Astrocyte (in vitro differentiated cells and primary cell): ENCODE measurements at regions not wholly inside any gene's neighbourhood (a gene's known extent, or its start where the extent isn't known, plus 50 kb on each side); places are given as distances from the start of the nearest gene placed in this dataset.
"Not testable (repeated sequence)": the region's sequence is repeated elsewhere in the genome, so short reads cannot be mapped to it uniquely, and the experiment has no call there.

Experiments
- DNase-seq: peaks from one replicate; pipeline ENCODE4 v3.0.0-alpha.2; 2010; ENCODE audit warnings: low read depth
- FAIRE-seq: peaks from 2 replicates; lab custom pipeline; 2011; peaks lifted over from hg19 to GRCh38; lab: Jason Lieb, UNC
- H2AFZ ChIP-seq: 2 replicates; pipeline ENCODE4 v1.6.0; 2012; ENCODE audit warnings: low read depth, low read length, inconsistent platforms
- H3K27ac ChIP-seq: 2 replicates; pipeline ENCODE4 v1.5.1; 2011; ENCODE audit warnings: low read depth, low read length, inconsistent platforms
- H3K27me3 ChIP-seq: 2 replicates; pipeline ENCODE4 v1.6.0; 2011; ENCODE audit warnings: low read length, inconsistent platforms; ENCODE audit not compliant: insufficient read depth
- H3K36me3 ChIP-seq: 2 replicates; pipeline ENCODE4 v1.5.1; 2011; ENCODE audit warnings: low read length, inconsistent platforms; ENCODE audit not compliant: insufficient read depth
- H3K4me1 ChIP-seq: 2 replicates; pipeline ENCODE4 v1.5.1; 2011; ENCODE audit warnings: low read length, inconsistent platforms; ENCODE audit not compliant: insufficient read depth
- H3K4me2 ChIP-seq: 2 replicates; pipeline ENCODE4 v1.6.0; 2012; ENCODE audit warnings: low read length, inconsistent platforms
- H3K4me3 ChIP-seq: 2 replicates; pipeline ENCODE4 v1.5.1; 2011; ENCODE audit warnings: low read depth, mild to moderate bottlenecking, low read length, inconsistent platforms; ENCODE audit not compliant: insufficient read depth
- H3K79me2 ChIP-seq: 2 replicates; pipeline ENCODE4 v1.6.0; 2012; ENCODE audit warnings: mild to moderate bottlenecking, low read length, inconsistent platforms; ENCODE audit not compliant: insufficient read depth
- H3K9ac ChIP-seq: 2 replicates; pipeline ENCODE4 v1.6.0; 2012; ENCODE audit warnings: mild to moderate bottlenecking, low read length, inconsistent platforms
- H3K9me3 ChIP-seq: 2 replicates; pipeline ENCODE4 v1.5.1; 2012; ENCODE audit warnings: low read depth, mild to moderate bottlenecking, low read length, inconsistent platforms; ENCODE audit not compliant: insufficient read depth
- H4K20me1 ChIP-seq: 2 replicates; pipeline ENCODE4 v1.6.0; 2012; ENCODE audit warnings: low read length, inconsistent platforms; ENCODE audit not compliant: insufficient read depth
- H3K27ac Mint-ChIP-seq: one replicate; pipeline ENCODE4 v1.8.0; 2021; ENCODE audit warnings: mild to moderate bottlenecking, mixed read lengths; ENCODE audit not compliant: unreplicated experiment
- H3K27me3 Mint-ChIP-seq: one replicate; pipeline ENCODE4 v1.8.0; 2021; ENCODE audit warnings: low read depth, mixed read lengths; ENCODE audit not compliant: unreplicated experiment
- H3K36me3 Mint-ChIP-seq: one replicate; pipeline ENCODE4 v1.8.0; 2021; ENCODE audit warnings: low read depth, mixed read lengths; ENCODE audit not compliant: unreplicated experiment
- H3K4me1 Mint-ChIP-seq: one replicate; pipeline ENCODE4 v1.8.0; 2021; ENCODE audit warnings: low read depth, mixed read lengths; ENCODE audit not compliant: unreplicated experiment
- H3K4me3 Mint-ChIP-seq: one replicate; pipeline ENCODE4 v1.8.0; 2021; ENCODE audit warnings: mild to moderate bottlenecking, moderate library complexity, mixed read lengths; ENCODE audit not compliant: unreplicated experiment
- H3K9me3 Mint-ChIP-seq: one replicate; pipeline ENCODE4 v1.8.0; 2021; ENCODE audit warnings: mild to moderate bottlenecking, mixed read lengths; ENCODE audit not compliant: unreplicated experiment
- CTCF ChIP-seq: IDR thresholded peaks from 2 replicates; pipeline ENCODE4 v1.5.1; 2011; ENCODE audit warnings: low read depth, mild to moderate bottlenecking, inconsistent platforms, low read length, moderate library complexity; ENCODE audit not compliant: insufficient read depth
- EZH2 ChIP-seq: IDR thresholded peaks from 2 replicates; pipeline ENCODE4 v1.6.1; 2012; ENCODE audit warnings: mild to moderate bottlenecking, low read length, inconsistent platforms; ENCODE audit not compliant: insufficient read depth

GRCh38 chr21:14013056-14013603 is 197.6 kb downstream of the LIPI start:
- H3K4me3 Mint-ChIP-seq, result no peak overlapping the region
- Histone ChIP-seq H3K9ac (no peak overlapping the region), H3K36me3 (no peaks in the 10 kb centered on the region), H2AFZ (no peak overlapping the region), H3K4me3 (no peak overlapping the region), H3K4me1 (no peaks in the 10 kb centered on the region), H4K20me1 (no peaks in the 10 kb centered on the region), H3K79me2 (no peaks in the 10 kb centered on the region), H3K9me3 (no peaks in the 10 kb centered on the region), H3K4me2 (no peak overlapping the region), H3K27me3 (no peaks in the 10 kb centered on the region), H3K27ac (no peak overlapping the region)
- no peaks in the 10 kb centered on the region for H3K36me3 Mint-ChIP-seq
- no peaks in the 10 kb centered on the region for H3K4me1 Mint-ChIP-seq
- DNase-seq, result no peak
- no peak for FAIRE-seq
- H3K9me3 Mint-ChIP-seq, result no peaks in the 10 kb centered on the region
- peaks cover 5% of the 10 kb centered on the region for H3K27me3 Mint-ChIP-seq
- no peak overlapping the region for H3K27ac Mint-ChIP-seq
- TF ChIP-seq EZH2 (no peak), CTCF (no peak)

- H4K20me1 ChIP-seq, result no peaks in the 10 kb centered on the region
- H3K36me3 ChIP-seq, result no peaks in the 10 kb centered on the region
- DNase-seq (no peak), FAIRE-seq (no peak)
- no peak overlapping the region for H2AFZ ChIP-seq
- no peaks in the 10 kb centered on the region for H3K79me2 ChIP-seq
- Mint-ChIP-seq H3K36me3 (no peaks in the 10 kb centered on the region), H3K27ac (no peak overlapping the region), H3K27me3 (peaks cover 5% of the 10 kb centered on the region), H3K9me3 (no peaks in the 10 kb centered on the region), H3K4me1 (no peaks in the 10 kb centered on the region), H3K4me3 (no peak overlapping the region)
- no peak overlapping the region for H3K4me3 ChIP-seq
- H3K9me3 ChIP-seq, result no peaks in the 10 kb centered on the region
- no peaks in the 10 kb centered on the region for H3K27me3 ChIP-seq
- no peak for TF ChIP-seq EZH2
- no peak for TF ChIP-seq CTCF
- no peaks in the 10 kb centered on the region for H3K4me1 ChIP-seq
- H3K9ac ChIP-seq, result no peak overlapping the region
- H3K4me2 ChIP-seq, result no peak overlapping the region
- H3K27ac ChIP-seq, result no peak overlapping the region
These were observed 198.3 kb downstream of the LIPI start for GRCh38 chr21:14012409-14012808.

- H3K27ac Mint-ChIP-seq, H2AFZ ChIP-seq, DNase-seq, H3K79me2 ChIP-seq, H3K36me3 ChIP-seq, H3K27ac ChIP-seq, H3K4me1 ChIP-seq, H4K20me1 ChIP-seq, H3K27me3 Mint-ChIP-seq, H3K4me3 ChIP-seq, H3K9me3 ChIP-seq, H3K4me2 ChIP-seq, H3K4me1 Mint-ChIP-seq, FAIRE-seq, H3K4me3 Mint-ChIP-seq, H3K9me3 Mint-ChIP-seq, H3K9ac ChIP-seq, H3K27me3 ChIP-seq, H3K36me3 Mint-ChIP-seq: not testable (repeated sequence)
These were observed 199.0 kb downstream of the LIPI start for GRCh38 chr21:14011751-14012150.

- not testable (repeated sequence) for H3K9me3 Mint-ChIP-seq, H3K36me3 Mint-ChIP-seq, H3K27me3 Mint-ChIP-seq, H4K20me1 ChIP-seq, H3K36me3 ChIP-seq, H3K79me2 ChIP-seq, H3K4me3 ChIP-seq, H3K9me3 ChIP-seq, FAIRE-seq, H2AFZ ChIP-seq, H3K27ac ChIP-seq, DNase-seq, H3K4me1 ChIP-seq, H3K4me1 Mint-ChIP-seq, H3K27ac Mint-ChIP-seq, H3K4me3 Mint-ChIP-seq, H3K4me2 ChIP-seq, H3K9ac ChIP-seq, H3K27me3 ChIP-seq
These were observed 199.6 kb downstream of the LIPI start for GRCh38 chr21:14011149-14011548.
